Colonic mucosa (tissue), 4 donors: ENCODE measurements at regions not wholly inside any gene's neighbourhood (a gene's known extent, or its start where the extent isn't known, plus 50 kb on each side); places are given as distances from the start of the nearest gene placed in this dataset.

Experiments
- DNase-seq: peaks from one replicate; pipeline ENCODE4 v3.0.0-alpha.2; 2020
- H3K27ac ChIP-seq: fragments of 200-600 bp; one replicate; pipeline ENCODE4 v1.8.0; 2021
- H3K27me3 ChIP-seq: fragments of 200-600 bp; one replicate; pipeline ENCODE4 v1.8.0; 2021
- H3K36me3 ChIP-seq: fragments of 200-600 bp; one replicate; pipeline ENCODE4 v1.8.0; 2021
- H3K4me1 ChIP-seq: fragments of 200-600 bp; one replicate; pipeline ENCODE4 v1.8.0; 2021; ENCODE audit warnings: mild to moderate bottlenecking
- H3K4me3 ChIP-seq: fragments of 200-600 bp; one replicate; pipeline ENCODE4 v1.8.0; 2021
- H3K9ac ChIP-seq, 2 donors: one replicate each; pipeline ENCODE4 v1.7.0; 2013; ENCODE audit warnings: control low read depth in 2 of 2, low read depth in 2 of 2, low read length in 2 of 2
- H3K9me3 ChIP-seq: fragments of 200-600 bp; one replicate; pipeline ENCODE4 v1.8.0; 2021
- CTCF ChIP-seq: fragments of 200-600 bp; IDR thresholded peaks from one replicate; pipeline ENCODE4 v1.8.0; 2022; ENCODE audit warnings: antibody characterized with exemption, mild to moderate bottlenecking
- intact Hi-C: fragments of 100-400 bp; cut with DNase I; formaldehyde crosslinking; loops from one replicate; pipeline ENCODE4 v1.14.1; 2022
- donor health status: healthy.
- donor health status: DM: no; HTN: no; CAD: no.
- donor health status: DM: no; HTN: no; CAD: no.

- no peak overlapping the region for H3K4me3 ChIP-seq
- no peak overlapping the region for H3K9ac ChIP-seq
- no peaks in the 10 kb centered on the region for H3K4me1 ChIP-seq
- H3K36me3 ChIP-seq = no peaks in the 10 kb centered on the region
- intact Hi-C loops = no loop called here
- no peaks in the 10 kb centered on the region for H3K9me3 ChIP-seq
- no peak for TF ChIP-seq CTCF
- no peak overlapping the region for H3K27ac ChIP-seq
- no peaks in the 10 kb centered on the region for H3K27me3 ChIP-seq
- no peak for DNase-seq
Observed at GRCh38 chr4:31445526-31445925, 725.4 kb downstream of the PCDH7 start.

GRCh38 chr4:31455612-31456011 lies 735.4 kb downstream of the PCDH7 start:
- Histone ChIP-seq H3K36me3 (no peaks in the 10 kb centered on the region), H3K4me3 (no peak overlapping the region), H3K9ac (no peak overlapping the region), H3K9me3 (no peaks in the 10 kb centered on the region), H3K27ac (no peak overlapping the region), H3K27me3 (no peaks in the 10 kb centered on the region), H3K4me1 (no peaks in the 10 kb centered on the region)
- intact Hi-C loops = no loop called here
- DNase-seq = no peak
- TF ChIP-seq CTCF = no peak

GRCh38 chr4:31458813-31459212 lies 738.6 kb downstream of the PCDH7 start:
- Histone ChIP-seq H3K27me3 (no peaks in the 10 kb centered on the region), H3K9me3 (no peaks in the 10 kb centered on the region), H3K4me1 (no peaks in the 10 kb centered on the region), H3K27ac (no peak overlapping the region), H3K36me3 (no peaks in the 10 kb centered on the region), H3K9ac (no peak overlapping the region), H3K4me3 (no peak overlapping the region)
- intact Hi-C loops = no loop called here
- no peak for TF ChIP-seq CTCF
- DNase-seq = no peak

- DNase-seq = no peak
- Histone ChIP-seq H3K27me3 (no peaks in the 10 kb centered on the region), H3K9me3 (no peaks in the 10 kb centered on the region), H3K27ac (no peak overlapping the region), H3K4me3 (no peak overlapping the region), H3K36me3 (no peaks in the 10 kb centered on the region), H3K4me1 (no peaks in the 10 kb centered on the region), H3K9ac (no peak overlapping the region)
- intact Hi-C loops = no loop called here
- no peak for TF ChIP-seq CTCF
Observed at GRCh38 chr4:31461421-31461820, 741.3 kb downstream of the PCDH7 start.

GRCh38 chr4:31467781-31468180 lies 747.6 kb downstream of the PCDH7 start:
- DNase-seq = no peak
- intact Hi-C loops = no loop called here
- H3K27me3 ChIP-seq = no peaks in the 10 kb centered on the region
- H3K4me1 ChIP-seq = no peaks in the 10 kb centered on the region
- no peaks in the 10 kb centered on the region for H3K36me3 ChIP-seq
- no peak overlapping the region for H3K4me3 ChIP-seq
- H3K9me3 ChIP-seq = no peaks in the 10 kb centered on the region
- H3K27ac ChIP-seq = no peak overlapping the region
- no peak for TF ChIP-seq CTCF
- no peak overlapping the region for H3K9ac ChIP-seq

GRCh38 chr4:31474221-31474620 lies 754.1 kb downstream of the PCDH7 start:
- no peaks in the 10 kb centered on the region for H3K27me3 ChIP-seq
- H3K9ac ChIP-seq = no peak overlapping the region
- no peaks in the 10 kb centered on the region for H3K9me3 ChIP-seq
- TF ChIP-seq CTCF = no peak
- no peaks in the 10 kb centered on the region for H3K36me3 ChIP-seq
- H3K27ac ChIP-seq = no peak overlapping the region
- no peak overlapping the region for H3K4me3 ChIP-seq
- H3K4me1 ChIP-seq = no peaks in the 10 kb centered on the region
- DNase-seq = no peak
- intact Hi-C loops = no loop called here
